ENCODE measurements at regions not wholly inside any gene's neighbourhood (a gene's known extent, or its start where the extent isn't known, plus 50 kb on each side); places are given as distances from the start of the nearest gene placed in this dataset.
"Not testable (repeated sequence)": the region's sequence is repeated elsewhere in the genome, so short reads cannot be mapped to it uniquely, and the experiment has no call there.

DNA sequence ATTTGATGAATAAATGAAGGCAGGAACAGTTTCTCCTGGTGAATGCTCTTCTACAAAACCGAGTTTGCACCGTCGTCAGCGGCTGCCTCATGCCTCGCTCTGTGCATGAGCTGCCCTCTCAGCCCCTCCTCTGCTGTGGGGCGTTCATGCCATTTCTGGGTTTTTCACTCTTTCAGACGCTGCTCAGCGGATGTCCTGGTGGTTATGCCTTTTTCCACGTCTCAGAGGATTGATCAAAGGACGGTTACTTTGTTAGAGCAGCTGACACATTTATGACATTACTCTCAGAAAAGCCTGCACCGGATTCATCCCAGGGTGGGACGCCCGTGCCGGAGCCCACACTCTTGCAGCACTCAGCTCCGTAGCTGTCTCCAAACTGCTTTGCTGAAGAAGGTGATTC lies 195.9 kb upstream of the PPP1R26 start:
- Histone ChIP-seq H3K4me3 (ENCODE audit: low read length) (no peak overlapping the region), H3K27me3 (ENCODE audit: control insufficient read depth, insufficient read depth, low read length) (no peaks in the 10 kb centered on the region), H3K27ac (ENCODE audit: low read length) (no peak overlapping the region), H3K4me1 (ENCODE audit: control insufficient read depth, insufficient read depth, low read length) (peaks cover 10% of the 10 kb centered on the region), H3K36me3 (ENCODE audit: control insufficient read depth, insufficient read depth, low read length) (no peaks in the 10 kb centered on the region), H3K9me3 (ENCODE audit: control insufficient read depth, low read depth, low read length) (no peaks in the 10 kb centered on the region)
- no peak for DNase-seq
- no CpG with 5 or more reads among the region's 15 CpGs for WGBS (ENCODE audit: insufficient coverage, low lambda C conversion rate)

DNA sequence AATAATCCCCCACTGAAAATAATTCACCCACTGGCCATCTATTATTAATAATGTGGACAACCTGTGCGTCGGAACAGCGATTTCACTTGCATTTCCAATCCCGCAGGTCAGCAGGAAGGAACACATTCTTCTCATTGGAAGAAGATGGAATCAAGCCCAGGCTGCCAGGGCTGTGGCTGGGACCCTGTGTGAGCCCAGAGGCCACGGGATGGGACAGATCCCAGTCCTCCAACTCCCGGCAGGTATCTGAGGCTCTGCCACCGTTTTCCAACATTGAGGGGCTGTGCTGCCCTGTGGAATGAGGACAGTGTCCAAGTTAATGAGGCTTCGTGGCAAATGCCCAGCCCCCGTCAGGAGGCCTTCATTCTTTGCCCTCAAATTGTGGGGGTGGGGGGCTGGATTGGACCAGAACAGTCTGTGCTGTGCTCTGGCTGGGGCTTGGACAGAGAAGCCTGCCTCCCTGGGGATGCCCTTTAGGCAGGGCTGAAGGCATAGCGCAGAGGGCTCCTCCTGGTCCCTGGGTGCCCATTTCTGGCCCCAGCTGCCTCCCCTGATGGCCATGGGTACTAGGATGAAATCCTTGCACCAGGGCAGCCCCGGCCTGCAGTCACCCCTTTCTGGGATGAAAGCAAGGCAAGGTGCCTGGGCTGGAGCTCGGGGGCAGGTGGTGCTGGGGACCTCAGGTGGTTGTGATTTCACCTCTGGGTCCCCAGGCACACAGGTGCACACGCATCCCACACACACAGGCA lies 195.0 kb upstream of the PPP1R26 start:
- Histone ChIP-seq H3K4me1 (ENCODE audit: control insufficient read depth, insufficient read depth, low read length) (peaks cover 10% of the 10 kb centered on the region), H3K36me3 (ENCODE audit: control insufficient read depth, insufficient read depth, low read length) (no peaks in the 10 kb centered on the region), H3K4me3 (ENCODE audit: low read length) (no peak overlapping the region), H3K27me3 (ENCODE audit: control insufficient read depth, insufficient read depth, low read length) (no peaks in the 10 kb centered on the region), H3K9me3 (ENCODE audit: control insufficient read depth, low read depth, low read length) (no peaks in the 10 kb centered on the region), H3K27ac (ENCODE audit: low read length) (no peak overlapping the region)
- DNase-seq = no peak
- no CpG with 5 or more reads among the region's 13 CpGs for WGBS (ENCODE audit: insufficient coverage, low lambda C conversion rate)

DNA sequence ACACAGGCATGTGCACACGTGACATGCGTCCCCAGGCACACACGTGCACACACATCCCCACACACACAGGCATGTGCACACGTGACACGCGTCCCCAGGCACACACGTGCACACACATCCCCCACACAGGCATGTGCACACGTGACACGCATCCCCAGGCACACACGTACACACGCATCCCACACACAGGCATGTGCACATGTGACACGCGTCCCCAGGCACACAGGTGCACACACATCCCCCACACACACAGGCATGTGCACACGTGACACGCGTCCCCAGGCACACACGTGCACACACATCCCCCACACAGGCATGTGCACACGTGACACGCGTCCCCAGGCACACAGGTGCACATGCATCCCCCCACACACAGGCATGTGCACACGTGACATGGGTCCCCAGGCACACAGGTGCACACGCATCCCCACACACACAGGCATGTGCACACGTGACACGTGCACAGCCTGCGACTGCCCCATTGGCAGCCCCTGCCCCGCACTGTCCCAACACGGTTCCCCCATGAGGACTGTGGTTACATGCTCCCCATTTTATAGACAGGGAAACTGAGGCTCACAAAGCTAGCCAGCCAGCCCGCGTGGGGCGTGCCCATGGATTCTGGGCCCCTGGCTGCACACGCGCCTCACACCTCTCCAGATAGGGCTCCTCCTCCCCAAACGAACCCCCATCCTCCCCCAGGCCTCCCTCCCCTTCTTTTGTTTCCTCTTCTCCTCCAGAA lies 193.2 kb upstream of the PPP1R26 start:
- not testable (repeated sequence) for DNase-seq; H3K9me3 ChIP-seq (ENCODE audit: control insufficient read depth, low read depth, low read length); H3K4me1 ChIP-seq (ENCODE audit: control insufficient read depth, insufficient read depth, low read length)

DNA sequence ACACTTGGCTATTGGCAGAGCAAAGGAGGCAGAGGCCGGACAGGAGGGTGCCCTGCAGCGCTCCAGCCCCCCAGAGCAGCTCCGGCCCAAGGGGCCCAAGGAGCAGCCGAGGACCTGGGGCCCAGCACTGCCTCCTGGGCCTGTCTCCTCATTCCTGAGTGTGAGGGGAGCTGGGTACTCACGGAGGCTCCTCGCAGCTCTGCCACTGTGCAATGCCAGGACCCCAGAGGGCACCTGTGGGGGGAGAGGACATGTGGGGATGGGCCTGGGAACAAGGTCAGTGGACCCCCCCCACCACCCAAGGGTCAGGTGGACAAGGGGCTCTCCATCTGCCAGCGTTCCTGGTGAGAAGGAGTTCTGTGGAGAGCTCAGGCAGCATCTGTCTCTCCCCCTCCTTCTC lies 192.6 kb upstream of the PPP1R26 start:
- H3K27me3 ChIP-seq (ENCODE audit: control insufficient read depth, insufficient read depth, low read length) = peaks cover 9% of the 10 kb centered on the region
- H3K27ac ChIP-seq (ENCODE audit: low read length) = no peak overlapping the region
- DNase-seq = no peak
- H3K4me1 ChIP-seq (ENCODE audit: control insufficient read depth, insufficient read depth, low read length) = peaks cover 3% of the 10 kb centered on the region
- whole genome bisulfite sequencing (ENCODE audit: insufficient coverage, low lambda C conversion rate) = no CpG with 5 or more reads among the region's 7 CpGs
- no peaks in the 10 kb centered on the region for H3K36me3 ChIP-seq (ENCODE audit: control insufficient read depth, insufficient read depth, low read length)
- no peaks in the 10 kb centered on the region for H3K9me3 ChIP-seq (ENCODE audit: control insufficient read depth, low read depth, low read length)
- H3K4me3 ChIP-seq (ENCODE audit: low read length) = no peak overlapping the region

More for the DNA sequence above, 193.2 kb upstream of the PPP1R26 start:
- not testable (repeated sequence) for H3K4me3 ChIP-seq (ENCODE audit: low read length); H3K36me3 ChIP-seq (ENCODE audit: control insufficient read depth, insufficient read depth, low read length); H3K27ac ChIP-seq (ENCODE audit: low read length); H3K27me3 ChIP-seq (ENCODE audit: control insufficient read depth, insufficient read depth, low read length)
- WGBS (ENCODE audit: insufficient coverage, low lambda C conversion rate) = no CpG with 5 or more reads among the region's 33 CpGs

DNA sequence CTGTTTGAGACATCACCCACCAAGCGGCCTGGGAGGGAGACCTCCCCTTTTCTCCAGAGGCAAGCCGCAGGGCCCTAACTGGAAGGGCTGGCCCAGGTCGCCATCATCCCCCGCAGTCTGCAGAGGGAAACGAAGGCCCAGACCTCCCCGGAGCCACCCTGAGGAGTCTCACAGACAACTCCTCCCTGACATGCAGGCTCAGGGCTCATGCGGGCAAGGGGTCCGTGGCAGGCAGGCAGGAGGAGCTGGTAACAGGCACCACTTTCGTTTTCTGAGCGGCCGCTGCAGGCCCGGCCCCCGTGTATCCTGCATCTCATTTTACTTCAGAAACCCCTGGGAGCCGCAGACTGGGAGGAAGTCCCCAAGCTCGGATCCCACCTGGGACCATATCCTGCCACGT lies 192.0 kb upstream of the PPP1R26 start:
- Histone ChIP-seq H3K9me3 (ENCODE audit: control insufficient read depth, low read depth, low read length) (no peaks in the 10 kb centered on the region), H3K4me3 (ENCODE audit: low read length) (no peak overlapping the region), H3K4me1 (ENCODE audit: control insufficient read depth, insufficient read depth, low read length) (no peaks in the 10 kb centered on the region), H3K27ac (ENCODE audit: low read length) (no peak overlapping the region), H3K36me3 (ENCODE audit: control insufficient read depth, insufficient read depth, low read length) (no peaks in the 10 kb centered on the region), H3K27me3 (ENCODE audit: control insufficient read depth, insufficient read depth, low read length) (peaks cover 9% of the 10 kb centered on the region)
- no peak for DNase-seq
- WGBS (ENCODE audit: insufficient coverage, low lambda C conversion rate) = 75% methylated on average over 2 of the region's 16 CpGs

DNA sequence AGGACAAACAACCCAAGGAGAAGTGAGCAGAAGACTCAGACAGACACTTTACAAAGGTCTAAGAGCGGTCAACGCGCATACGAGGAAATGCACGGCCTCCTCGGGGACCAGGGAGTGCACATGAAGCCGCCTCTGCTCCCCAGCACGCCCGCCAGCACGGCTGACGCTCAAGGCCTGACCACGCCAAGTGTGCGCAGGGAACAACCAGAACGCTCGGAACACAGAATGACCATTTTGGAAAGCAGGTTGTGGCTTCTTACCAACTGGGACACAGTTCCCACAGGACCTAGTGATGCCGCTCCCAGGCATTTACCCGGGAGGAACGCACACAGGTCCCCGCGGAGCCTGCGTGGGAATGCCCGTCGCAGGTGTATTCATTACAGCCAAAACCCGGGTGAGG lies 191.5 kb upstream of the PPP1R26 start:
- DNase-seq = no peak
- H3K27ac ChIP-seq (ENCODE audit: low read length) = no peak overlapping the region
- no peaks in the 10 kb centered on the region for H3K36me3 ChIP-seq (ENCODE audit: control insufficient read depth, insufficient read depth, low read length)
- no peak overlapping the region for H3K4me3 ChIP-seq (ENCODE audit: low read length)
- H3K27me3 ChIP-seq (ENCODE audit: control insufficient read depth, insufficient read depth, low read length) = peaks cover 9% of the 10 kb centered on the region
- WGBS (ENCODE audit: insufficient coverage, low lambda C conversion rate) = no CpG with 5 or more reads among the region's 24 CpGs
- H3K9me3 ChIP-seq (ENCODE audit: control insufficient read depth, low read depth, low read length) = no peaks in the 10 kb centered on the region
- no peaks in the 10 kb centered on the region for H3K4me1 ChIP-seq (ENCODE audit: control insufficient read depth, insufficient read depth, low read length)

DNA sequence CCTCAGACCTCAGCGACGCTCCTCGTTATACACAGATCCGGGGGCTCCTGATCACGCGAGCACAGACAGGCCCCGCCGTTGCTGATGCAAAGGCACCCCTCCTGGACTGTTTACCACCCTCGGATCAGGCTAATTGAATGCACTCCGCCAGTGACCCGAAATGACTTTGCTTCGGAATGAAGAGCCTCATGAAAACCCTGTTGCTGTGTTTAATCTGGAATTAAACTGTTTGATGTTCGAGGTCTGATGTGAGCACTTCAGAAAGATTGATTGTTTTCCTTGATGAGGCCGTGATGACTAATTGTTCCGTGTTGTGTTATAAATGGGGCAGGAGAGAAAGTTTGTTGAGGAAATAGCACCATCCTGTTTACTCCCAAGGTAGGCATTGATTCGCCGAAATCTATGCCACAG lies 190.5 kb upstream of the PPP1R26 start:
- H3K27me3 ChIP-seq (ENCODE audit: control insufficient read depth, insufficient read depth, low read length) = peaks cover 9% of the 10 kb centered on the region
- H3K4me1 ChIP-seq (ENCODE audit: control insufficient read depth, insufficient read depth, low read length) = no peaks in the 10 kb centered on the region
- H3K9me3 ChIP-seq (ENCODE audit: control insufficient read depth, low read depth, low read length) = no peaks in the 10 kb centered on the region
- H3K36me3 ChIP-seq (ENCODE audit: control insufficient read depth, insufficient read depth, low read length) = no peaks in the 10 kb centered on the region
- DNase-seq = no peak
- no CpG with 5 or more reads among the region's 17 CpGs for WGBS (ENCODE audit: insufficient coverage, low lambda C conversion rate)
- H3K27ac ChIP-seq (ENCODE audit: low read length) = no peak overlapping the region
- no peak overlapping the region for H3K4me3 ChIP-seq (ENCODE audit: low read length)

DNA sequence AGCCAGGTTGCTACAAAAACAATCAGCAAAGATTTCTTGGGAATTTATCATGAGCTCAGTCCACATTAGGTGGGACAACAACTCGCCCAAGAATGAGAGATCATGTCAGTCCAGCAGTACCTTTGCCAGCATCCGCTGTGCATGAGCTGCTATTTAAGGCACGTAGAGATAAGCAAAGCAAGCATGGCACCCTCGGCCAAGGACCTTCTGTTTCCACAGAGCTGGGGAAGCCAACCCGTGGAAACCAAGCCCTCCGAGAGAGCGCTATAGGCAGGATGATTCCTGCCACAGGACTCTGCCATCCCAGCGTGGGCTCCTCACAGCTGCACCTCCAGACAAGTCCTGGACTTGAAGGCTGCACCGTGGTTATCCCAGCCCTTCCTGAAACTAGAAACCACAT lies 189.5 kb upstream of the PPP1R26 start:
- Histone ChIP-seq H3K27me3 (ENCODE audit: control insufficient read depth, insufficient read depth, low read length) (peaks cover 9% of the 10 kb centered on the region), H3K27ac (ENCODE audit: low read length) (no peak overlapping the region), H3K9me3 (ENCODE audit: control insufficient read depth, low read depth, low read length) (no peaks in the 10 kb centered on the region), H3K36me3 (ENCODE audit: control insufficient read depth, insufficient read depth, low read length) (no peaks in the 10 kb centered on the region), H3K4me3 (ENCODE audit: low read length) (no peak overlapping the region), H3K4me1 (ENCODE audit: control insufficient read depth, insufficient read depth, low read length) (no peaks in the 10 kb centered on the region)
- WGBS (ENCODE audit: insufficient coverage, low lambda C conversion rate) = no CpG with 5 or more reads among the region's 9 CpGs
- DNase-seq = no peak

DNA sequence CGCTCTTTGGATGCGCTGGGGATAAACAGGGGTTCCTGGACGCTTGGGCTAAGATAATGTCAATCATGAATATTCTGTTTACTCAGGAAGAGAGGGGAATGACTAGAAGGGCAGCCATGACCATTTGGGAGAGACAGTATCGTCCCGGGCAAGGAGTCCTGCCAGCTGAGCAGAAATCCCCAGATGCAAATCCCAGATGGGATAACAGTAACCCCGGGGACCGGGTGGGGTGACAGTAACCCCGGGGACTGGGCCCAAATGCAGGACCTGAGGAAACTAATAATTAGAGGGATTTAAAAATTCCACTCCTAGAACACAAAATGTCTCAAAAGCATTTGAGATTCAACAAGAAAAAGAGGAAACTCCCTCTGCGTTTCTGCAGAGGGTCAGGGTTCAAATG lies 189.0 kb upstream of the PPP1R26 start:
- H3K9me3 ChIP-seq (ENCODE audit: control insufficient read depth, low read depth, low read length) = no peaks in the 10 kb centered on the region
- DNase-seq = no peak
- H3K27ac ChIP-seq (ENCODE audit: low read length) = no peak overlapping the region
- WGBS (ENCODE audit: insufficient coverage, low lambda C conversion rate) = no CpG with 5 or more reads among the region's 9 CpGs
- H3K4me3 ChIP-seq (ENCODE audit: low read length) = no peak overlapping the region
- H3K4me1 ChIP-seq (ENCODE audit: control insufficient read depth, insufficient read depth, low read length) = no peaks in the 10 kb centered on the region
- H3K36me3 ChIP-seq (ENCODE audit: control insufficient read depth, insufficient read depth, low read length) = no peaks in the 10 kb centered on the region
- H3K27me3 ChIP-seq (ENCODE audit: control insufficient read depth, insufficient read depth, low read length) = peaks cover 9% of the 10 kb centered on the region

DNA sequence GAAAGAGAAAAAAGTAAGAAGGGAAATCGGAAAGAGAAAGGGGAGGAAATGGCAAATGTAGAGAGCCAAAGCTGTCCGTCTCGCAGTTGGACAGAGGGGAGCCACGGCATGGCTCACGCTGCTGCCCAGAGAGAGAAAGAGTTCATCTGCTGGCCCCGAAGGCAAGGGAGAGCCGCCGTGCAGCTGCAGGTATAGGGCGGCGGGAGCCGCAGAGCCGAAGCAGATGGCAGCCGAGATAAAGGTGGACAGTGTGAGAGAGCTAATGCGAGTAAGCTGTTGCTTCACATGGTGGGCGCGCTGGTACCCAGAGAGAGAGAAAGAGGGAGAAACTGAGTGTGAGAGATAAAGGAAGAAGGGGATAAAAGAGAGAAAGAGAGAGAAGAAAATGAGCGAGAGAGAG lies 188.4 kb upstream of the PPP1R26 start:
- no peak overlapping the region for H3K27ac ChIP-seq (ENCODE audit: low read length)
- WGBS (ENCODE audit: insufficient coverage, low lambda C conversion rate) = 63% methylated on average over 6 of the region's 17 CpGs
- peaks cover 9% of the 10 kb centered on the region for H3K27me3 ChIP-seq (ENCODE audit: control insufficient read depth, insufficient read depth, low read length)
- no peak overlapping the region for H3K4me3 ChIP-seq (ENCODE audit: low read length)
- H3K9me3 ChIP-seq (ENCODE audit: control insufficient read depth, low read depth, low read length) = no peaks in the 10 kb centered on the region
- no peaks in the 10 kb centered on the region for H3K4me1 ChIP-seq (ENCODE audit: control insufficient read depth, insufficient read depth, low read length)
- no peaks in the 10 kb centered on the region for H3K36me3 ChIP-seq (ENCODE audit: control insufficient read depth, insufficient read depth, low read length)
- no peak for DNase-seq

DNA sequence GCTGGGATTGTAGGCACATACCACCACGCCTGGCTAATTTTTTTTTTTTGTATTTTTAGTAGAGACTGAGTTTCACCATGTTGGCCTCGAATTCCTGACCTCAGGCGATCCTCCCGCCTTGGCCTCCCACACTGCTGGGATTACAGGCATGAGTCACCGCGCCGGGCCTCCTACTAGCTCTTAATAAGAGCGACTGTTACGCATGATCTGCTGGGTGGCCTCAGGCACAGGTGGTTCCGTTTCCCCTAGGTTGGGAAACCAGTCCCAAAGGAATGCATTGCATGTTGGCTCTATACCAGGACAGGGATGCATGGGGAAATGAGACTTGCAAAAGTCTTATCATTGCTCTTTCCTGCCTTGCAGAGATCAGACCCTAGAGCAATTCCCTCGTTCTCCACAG lies 184.7 kb upstream of the PPP1R26 start:
- no peak for DNase-seq

More for the DNA sequence above, 184.7 kb upstream of the PPP1R26 start:
- Histone ChIP-seq H3K36me3 (ENCODE audit: control insufficient read depth, insufficient read depth, low read length) (no peaks in the 10 kb centered on the region), H3K4me3 (ENCODE audit: low read length) (no peak overlapping the region), H3K27me3 (ENCODE audit: control insufficient read depth, insufficient read depth, low read length) (peaks cover 23% of the 10 kb centered on the region), H3K9me3 (ENCODE audit: control insufficient read depth, low read depth, low read length) (no peaks in the 10 kb centered on the region), H3K27ac (ENCODE audit: low read length) (no peak overlapping the region), H3K4me1 (ENCODE audit: control insufficient read depth, insufficient read depth, low read length) (no peaks in the 10 kb centered on the region)
- no CpG with 5 or more reads among the region's 11 CpGs for WGBS (ENCODE audit: insufficient coverage, low lambda C conversion rate)

Data from large intestine (tissue), 3 donors.